Globus pallidus (tissue), 1 donor: ENCODE measurements at regions not wholly inside any gene's neighbourhood (a gene's known extent, or its start where the extent isn't known, plus 50 kb on each side); places are given as distances from the start of the nearest gene placed in this dataset.

Experiments
- DNase-seq: peaks from one replicate; pipeline ENCODE4 v3.0.0-alpha.2; 2015; ENCODE audit warnings: low spot score

DNA sequence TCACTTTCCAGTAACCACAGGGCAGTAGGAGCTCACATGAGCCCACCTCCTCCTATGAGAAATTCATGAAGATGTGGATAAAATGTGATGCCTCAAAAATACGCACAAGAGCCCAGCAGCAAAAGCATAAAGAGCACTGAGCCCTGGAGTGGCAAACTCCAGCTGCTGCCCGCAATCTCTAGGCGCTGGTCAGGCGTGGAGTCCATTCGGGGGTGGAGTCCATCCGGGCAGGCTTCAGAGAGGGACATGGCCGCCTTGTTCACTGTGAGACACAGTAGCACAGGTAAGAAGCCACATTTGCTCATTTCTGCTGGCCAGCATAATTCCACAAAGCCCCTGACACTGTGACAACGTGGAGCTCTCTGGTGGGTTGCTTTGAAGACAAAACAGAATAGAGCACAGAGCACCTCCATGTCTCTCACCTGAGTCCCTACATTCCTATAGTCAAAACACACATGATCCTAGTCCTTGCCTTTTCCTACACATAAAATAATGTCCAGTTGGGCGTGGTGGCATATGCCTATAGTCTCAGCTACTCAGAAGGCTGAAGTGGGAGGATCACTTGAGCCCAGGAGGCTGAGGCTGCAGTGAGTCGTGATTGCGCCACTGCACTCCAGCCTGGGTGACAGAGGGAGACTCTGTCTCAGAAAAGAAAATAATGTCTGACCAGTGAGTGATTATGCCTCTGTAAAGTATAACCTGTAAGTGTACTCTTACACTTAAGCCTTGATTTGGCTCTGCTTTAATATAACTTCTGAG, 365.2 kb downstream of the GADD45G start:
- no peak for DNase-seq

DNA sequence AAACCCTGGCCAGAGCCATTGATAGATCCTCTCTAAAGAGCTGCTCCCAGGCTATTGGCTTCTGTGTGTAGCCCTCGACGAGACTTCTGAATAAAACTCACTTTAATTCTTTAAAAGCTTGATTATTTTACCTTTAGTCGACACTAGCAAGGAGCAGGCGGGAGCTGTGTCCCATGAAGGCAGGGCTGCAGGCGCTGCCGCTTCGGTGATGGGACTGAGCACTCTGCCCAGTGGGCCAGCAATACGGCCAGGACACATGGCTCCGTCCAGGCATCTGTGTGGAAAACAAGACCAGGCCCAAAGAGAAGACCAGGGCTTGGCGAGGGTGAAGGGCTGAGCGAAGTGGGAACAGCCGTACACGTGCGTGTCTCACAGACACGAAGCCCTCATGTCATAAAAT, 365.9 kb downstream of the GADD45G start:
- DNase-seq: no peak

DNA sequence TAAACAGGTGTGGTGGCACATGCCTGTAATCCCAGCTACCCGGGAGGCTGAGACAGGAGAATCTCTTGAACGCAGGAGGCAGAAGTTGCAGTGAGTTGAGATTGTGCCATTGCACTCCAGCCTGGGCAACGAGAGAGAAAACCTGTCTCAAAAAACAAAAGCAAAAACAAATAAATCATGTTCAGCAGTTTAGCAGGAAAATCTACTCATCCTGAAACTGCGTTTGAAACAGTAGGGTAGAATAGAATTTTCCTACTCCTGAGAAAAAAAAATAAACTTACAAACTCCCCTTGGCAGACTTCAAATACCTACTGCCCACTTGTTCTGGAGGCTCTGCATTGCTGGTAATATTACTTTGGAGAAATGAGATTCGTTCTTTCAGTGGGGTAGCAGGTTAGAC, 367.7 kb downstream of the GADD45G start:
- DNase-seq: no peak

DNA sequence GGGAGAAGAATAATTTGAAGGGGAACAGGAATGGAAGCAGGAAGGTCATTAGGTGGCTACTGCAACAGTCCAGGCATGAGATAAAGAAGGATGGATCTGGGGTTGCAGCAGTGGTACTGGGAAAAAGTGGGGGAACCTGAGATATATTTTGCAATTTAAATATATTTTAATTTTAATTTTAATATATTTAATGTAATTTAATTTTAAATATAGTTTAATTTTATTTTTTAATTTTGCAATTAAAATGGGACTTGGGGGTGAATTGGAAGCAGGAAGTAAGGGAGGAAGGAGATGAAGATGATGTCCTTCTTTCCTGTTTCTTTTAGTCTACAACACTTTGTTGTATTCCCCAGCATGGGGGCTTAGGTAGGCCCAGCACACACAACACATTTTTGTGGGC, 369.8 kb downstream of the GADD45G start:
- no peak for DNase-seq

DNA sequence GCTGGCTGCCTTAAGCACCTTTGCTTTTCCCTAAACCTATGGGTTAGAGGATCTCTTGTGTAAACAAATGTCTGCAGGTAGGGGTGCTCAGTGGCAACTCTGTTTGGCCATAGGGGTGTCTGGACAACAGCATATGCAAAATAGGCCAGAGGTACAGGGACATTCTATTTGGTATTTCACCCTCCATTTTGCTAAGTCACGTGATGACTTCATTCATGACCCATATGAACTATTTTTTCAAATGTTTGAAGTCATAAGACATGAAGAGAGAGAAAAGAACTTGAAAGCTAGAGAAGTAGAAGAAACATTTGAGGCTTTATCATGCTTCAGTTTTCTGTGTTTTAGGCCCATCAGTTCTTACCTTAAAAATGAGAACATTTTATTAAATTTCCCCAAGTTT, 370.2 kb downstream of the GADD45G start:
- DNase-seq: no peak

DNA sequence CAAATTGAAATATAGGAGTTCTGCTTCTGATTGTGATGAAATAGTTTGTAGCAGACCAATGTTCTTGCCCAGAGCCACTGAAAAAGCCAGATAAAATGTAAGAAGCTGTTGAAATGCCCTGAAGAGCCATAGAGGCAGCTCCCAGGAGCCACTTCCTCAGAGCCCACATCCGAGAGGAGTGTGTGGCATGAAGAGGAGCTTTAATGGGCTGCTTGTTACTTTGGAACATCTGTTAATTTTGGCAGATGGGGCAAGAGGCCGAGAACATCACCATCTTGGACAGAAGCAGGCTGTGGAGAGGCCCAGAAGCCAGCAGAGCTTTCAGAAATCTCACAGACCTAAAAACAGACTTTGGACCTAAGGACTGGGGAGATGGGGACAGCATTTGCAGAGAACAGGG, 370.8 kb downstream of the GADD45G start:
- DNase-seq: no peak

DNA sequence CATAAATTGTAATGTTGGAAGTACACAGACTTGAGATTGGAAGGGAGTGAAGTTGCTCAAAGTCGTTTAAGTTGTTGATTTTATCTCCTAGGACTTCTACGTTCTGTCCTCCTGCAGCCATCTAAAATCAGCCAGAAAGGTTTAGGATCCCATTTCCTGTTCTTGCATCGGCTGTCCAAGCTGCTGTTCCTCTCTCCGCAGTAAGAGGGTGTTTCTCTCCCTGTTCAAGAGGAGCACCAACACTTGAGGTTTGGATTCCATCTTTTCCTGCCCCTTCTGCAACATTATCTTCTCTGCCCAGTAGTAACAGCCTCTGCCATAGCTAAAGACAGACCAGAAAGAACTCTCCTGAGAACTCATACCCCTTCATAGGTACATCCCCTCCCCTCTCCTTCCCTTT, 373.4 kb downstream of the GADD45G start:
- no peak for DNase-seq

DNA sequence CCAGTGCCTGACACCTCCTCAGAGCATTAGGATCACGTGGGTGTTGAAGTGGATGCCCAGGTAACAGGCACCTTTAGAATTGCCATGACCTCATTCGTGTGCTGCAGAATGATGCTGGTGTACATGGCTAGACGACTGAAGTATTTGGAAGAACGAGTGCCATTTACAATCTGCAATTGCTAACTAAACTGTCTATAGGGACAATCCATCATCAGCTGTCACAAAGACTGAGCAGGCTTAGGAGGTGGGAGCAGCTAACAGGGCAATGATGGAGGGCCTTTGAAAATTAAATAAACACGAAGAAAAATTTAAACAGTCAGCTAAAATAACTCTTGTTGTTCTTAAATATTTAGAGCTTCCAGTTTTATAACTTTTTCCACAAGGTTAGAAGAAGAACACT, 375.8 kb downstream of the GADD45G start:
- DNase-seq: no peak

DNA sequence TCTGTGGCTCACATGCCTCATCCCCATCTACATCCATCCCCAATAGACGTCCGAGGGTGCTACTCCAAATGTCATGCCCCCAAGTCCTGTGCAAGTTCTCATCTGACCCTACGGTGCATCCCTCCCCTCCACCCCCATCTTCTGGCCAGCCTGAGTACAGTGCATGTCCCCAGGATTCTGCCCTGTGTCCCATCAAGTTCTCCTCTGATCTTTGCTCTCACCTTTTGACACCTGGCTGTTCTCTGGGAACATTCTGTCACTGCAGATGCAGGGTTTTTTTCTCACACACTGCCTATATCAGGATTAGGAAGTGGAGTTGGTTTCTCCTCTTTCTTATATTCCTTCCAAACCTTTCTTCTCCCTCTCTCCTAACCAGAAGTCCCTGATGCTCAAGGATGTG, 377.2 kb downstream of the GADD45G start:
- DNase-seq: no peak

DNA sequence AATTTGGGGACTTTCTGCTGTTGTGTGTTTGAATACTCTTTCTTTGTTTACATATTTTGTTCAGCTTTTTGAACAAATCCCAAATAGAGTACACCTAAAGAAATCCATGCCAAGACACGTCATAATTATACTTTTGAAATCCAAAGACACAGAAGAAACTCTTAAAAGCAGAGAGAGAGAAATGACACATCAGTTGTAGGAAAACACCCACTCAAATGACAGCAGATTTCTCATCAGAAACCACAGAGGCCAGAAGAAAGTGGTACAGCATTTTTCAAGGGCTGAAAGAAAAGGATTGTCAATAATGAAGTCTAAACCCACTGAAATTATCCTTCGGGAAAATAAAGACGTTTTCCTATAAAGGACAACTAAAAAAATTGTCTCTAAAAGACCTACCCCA, 378.6 kb downstream of the GADD45G start:
- DNase-seq: no peak

DNA sequence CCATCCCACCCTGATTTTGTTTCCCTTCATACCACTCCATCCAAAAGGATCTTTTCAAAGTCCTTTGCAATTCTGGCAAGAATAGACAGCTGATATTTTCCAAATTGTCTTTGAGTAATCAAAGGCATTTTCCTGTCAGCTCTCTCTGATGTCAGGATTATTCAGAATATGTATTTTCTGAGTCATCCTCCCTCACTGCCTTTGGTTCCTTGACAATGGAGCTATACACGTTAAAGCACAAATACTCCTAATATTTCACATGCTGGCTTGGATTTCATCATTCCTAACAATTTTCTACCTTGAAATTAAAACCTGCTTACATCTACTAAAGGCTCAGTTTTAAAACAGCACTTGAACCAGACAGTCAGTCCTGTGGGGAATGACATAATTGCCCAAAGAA, 379.4 kb downstream of the GADD45G start:
- DNase-seq: no peak

DNA sequence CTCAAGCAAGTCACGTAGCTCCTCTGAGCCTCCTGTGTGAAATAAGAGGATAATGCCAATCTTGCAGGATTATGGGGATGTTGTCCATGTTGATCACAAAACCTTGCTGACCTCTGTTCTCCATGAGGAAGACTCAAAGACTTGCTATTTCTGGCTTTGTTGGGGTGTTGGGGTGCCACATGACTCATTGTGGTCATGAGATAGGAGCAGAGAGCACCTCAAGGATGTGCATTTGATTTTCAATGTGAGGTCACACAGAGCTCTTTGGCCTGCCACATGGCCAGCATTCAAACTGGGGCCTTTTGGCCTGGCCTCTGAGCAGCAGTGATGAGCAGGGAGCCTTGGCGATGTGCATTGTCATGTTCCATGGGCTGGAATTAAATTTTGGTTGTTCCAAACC, 380.3 kb downstream of the GADD45G start:
- no peak for DNase-seq

DNA sequence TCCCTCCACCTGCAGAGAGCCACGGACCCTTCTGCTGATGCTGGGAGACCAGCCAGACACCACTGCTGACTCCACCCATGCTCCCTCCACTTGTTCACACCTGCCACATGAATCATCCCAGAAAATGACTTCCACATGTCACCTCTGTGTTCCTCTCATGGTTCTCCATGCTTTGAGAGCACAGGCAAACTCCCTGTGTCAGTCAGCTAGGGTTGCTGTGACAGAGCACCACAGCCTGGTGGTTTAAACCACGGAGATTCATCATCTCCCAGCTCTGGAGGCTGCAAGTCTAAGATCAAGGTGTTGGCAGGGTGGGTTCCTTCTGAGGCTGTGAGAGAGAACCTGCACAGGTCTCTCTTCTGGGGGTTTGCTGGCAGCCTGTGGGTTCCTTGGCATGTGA, 381.4 kb downstream of the GADD45G start:
- DNase-seq: no peak

DNA sequence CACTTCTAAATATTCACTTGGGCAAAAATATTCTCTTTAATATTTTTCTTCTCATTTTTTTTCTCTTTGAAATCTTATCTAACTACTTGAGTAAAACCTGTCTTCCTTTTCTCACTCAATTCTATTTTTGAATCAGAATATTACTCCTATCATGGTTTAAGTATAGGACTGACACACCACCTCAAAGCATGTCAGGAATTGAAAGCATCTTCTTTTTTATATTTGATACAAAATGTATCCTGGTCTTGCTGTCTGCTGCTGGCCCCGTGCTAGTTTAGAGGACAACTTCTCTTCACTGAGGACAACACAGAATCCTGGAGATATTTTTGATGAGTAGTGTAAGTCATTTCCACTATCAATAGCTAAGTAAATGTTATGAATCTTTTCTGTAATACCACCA, 383.6 kb downstream of the GADD45G start:
- no peak for DNase-seq

DNA sequence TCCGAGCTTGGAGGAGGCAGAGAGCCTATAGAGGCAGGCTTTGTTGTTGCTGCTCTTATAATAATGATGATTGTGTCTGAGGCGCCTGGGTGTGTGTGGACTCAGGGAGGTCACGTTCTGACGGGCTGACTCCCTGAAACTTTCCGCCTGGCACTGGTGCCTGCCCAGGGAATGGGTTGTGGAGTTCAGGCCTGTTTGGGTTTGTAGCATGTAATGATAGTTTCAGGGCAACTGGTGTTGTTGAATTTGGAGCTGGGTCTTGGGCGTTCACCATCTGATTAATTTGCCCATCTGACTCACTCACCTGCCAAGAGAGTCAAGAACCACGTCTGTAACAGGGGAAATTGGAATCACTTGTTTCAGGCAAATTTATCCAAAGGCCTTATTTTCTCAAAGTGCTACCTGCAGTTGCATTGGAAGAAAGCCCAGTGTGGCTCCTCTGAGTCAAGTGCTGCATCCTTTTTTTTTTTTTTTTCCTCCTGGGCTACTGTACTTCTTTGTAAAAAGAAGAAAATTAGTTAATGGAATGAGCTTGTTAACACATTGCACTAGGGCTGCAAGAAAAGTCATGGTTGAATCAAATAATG, 386.5 kb downstream of the GADD45G start:
- DNase-seq: no peak

DNA sequence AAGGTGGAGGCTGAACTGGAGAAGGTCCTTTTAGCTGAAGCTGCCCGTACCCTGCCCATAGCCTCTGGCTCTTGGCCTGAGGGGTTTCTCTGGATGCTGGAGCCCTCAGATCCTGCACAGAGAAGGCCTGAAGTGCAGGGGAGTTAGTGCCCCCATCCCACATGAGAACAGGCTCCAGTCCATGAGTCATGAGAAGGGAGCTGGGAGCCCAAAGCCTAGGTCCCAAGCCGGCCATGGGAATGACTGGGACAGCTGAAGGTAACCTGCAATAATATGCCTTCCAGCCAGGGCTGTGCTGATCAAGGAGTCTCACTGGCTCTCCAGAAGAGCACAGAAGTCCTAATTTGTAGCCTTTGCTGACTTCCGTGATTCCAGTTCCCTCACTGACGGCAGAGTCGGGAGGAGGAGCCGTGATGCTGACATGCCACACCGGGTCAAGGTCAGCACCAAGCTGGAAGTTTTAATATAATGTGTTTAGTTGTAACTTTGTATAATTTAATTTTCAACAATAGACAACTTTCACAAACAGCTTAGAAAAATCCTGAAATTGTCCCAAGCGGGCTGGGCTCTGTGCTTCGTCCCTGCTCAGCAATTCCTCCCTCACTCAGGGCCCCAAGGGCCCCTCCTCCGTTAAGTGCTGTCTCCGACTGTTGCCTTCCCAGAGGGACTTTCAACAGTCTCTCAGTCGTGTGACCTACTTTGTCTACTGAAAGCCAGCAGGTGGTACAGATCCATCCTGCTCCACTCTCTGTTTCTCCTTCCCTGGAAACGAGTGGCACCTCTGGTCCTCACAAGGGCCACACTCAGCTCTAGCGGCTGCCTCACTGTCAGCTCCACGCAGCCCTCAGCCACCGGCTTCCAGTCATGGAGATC, 387.8 kb downstream of the GADD45G start:
- DNase-seq: no peak

DNA sequence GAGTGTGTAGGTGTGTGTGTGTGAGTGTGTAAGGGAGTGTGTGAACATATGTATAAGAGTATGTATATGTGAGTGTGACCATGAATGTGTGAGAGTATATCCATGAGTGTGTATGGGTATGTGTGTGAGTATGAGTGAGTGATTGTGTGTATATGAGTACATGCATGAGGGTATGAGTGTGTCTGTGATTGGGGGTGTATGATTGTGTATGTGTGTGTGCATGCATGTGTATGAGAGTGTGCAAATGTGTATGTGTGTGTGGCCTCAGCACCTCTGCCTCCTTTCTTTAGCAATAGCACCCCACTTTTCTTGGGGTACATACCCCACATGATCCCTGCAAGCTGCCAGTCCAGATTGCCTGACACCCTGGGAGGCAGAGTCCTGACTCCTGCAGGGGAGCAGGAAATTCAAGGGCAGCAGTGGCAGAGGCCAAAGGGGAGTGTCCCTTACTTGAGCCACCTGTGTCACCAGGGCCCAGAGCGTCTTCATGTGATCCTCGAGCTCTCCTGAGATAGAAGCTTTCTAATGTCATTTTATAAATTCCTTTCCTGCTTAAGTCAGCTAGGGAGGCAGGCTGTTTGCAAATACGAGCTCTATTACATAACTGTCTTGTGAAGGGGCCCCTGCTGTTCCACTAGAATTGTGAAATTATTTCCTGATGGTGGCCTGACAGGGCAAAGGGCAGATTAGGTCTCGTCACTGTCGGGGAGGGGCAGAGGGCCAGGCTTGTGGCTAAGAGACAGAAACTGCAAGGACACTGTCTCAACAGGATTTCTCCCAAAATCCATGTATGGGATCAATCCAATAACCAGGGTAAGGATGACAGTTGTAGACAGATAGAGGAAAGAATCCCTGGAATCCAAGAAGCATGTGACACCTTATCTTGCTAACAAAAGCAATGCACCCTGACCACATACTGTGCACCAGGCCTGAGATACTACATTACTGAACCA, 389.1 kb downstream of the GADD45G start:
- DNase-seq: peak; percentile 47

DNA sequence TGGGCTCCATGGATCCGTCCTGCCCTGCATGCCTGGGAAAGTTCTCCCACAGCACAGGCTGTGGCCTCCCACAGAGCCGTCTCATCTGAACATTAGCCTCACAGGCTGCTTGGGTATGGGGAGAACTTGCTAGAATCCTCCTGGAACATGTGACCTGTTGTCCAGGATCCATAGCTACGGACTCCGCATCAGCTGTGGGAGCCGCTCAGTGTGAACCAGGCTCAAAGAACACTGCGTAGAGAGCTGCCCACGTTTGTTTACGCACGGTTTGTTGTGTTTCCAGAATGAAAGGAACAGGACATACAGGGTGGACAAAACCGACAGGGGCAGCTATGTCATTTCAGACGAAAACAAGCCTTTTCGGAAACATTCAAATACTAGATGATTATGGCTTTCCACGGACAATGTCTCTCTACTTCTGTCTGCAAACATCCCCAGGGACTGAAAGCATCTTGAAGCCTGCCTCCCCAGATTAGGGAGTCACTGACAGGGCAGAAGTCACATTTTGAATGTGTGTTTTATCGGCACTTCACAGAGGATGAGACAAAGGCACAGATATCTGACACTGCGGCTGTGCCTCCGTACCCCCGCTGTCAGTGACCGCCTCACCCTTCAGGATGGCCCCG, 390.3 kb downstream of the GADD45G start:
- DNase-seq: no peak

DNA sequence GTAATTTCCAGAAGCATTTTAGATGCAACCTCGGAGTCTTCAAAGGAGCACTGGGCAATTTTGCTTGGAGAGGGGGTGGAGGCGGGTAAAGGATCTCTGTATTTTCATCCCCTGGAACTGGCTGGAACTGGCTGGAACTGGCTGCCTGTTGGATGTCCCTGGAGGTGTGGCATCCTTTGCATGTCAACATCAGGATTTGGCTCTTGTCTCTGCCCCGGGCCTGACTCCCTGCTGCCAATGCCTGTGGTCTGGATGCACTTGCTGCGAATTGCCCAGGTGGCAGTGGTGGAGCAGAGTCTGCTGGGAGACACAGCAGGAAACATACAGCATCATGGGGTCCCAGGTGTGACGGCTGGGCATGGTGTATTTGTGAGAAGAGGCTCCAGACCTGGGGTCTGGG, 391.3 kb downstream of the GADD45G start:
- DNase-seq: no peak

DNA sequence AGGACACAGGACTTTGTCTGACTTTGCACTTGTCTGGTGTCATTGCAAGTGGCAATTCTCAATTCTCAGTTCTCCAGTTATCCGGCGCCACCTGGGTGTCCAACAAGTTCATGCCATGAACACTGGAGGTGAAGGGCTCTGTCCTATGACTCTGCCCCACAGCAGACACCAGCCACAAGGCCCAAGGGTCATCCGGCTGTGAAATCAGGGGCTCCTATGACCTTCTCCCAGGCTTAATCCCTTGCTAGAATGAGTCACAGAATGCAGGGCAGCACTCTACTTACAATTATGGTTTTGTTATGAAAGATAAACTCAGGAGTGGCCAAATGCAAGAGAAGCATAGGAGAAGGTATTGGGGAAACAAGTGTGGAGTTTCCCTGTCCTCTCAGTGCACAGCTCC, 392.0 kb downstream of the GADD45G start:
- no peak for DNase-seq

DNA sequence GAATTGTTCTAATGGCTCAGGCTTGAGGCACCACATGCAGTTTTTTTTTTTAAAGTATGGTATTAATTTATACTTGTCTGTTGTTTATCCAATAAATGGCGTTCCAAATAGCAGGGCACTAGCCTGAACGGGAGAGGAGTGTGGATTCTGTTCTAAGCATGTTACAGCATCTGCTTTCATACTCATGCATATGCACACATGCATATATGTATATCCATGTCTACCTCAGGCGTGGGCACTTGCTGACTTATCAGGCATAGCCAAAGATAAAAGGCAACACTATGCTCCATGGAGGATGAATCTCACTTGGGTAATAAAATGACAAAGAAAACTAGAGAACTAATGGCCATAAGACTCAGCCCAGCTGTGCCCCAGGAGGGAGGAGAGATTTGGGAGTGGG, 393.8 kb downstream of the GADD45G start:
- DNase-seq: no peak

DNA sequence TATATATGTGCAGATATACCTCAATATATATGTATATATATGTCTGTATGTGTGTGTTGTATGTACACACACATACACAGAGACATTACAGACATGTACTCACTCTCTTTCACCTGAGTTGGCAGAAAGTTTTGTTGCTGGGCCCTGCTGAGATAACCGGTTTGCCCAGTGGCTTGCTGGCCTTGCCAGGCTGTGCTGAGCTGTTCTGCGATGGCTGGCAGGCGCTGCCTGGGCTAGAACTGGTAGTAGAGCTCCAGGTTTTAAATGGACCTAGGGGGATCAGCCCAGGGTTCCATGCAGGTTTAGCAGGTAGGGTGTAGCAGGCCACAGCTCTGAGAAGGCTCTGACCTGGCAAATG, 394.3 kb downstream of the GADD45G start:
- DNase-seq: no peak
